ENCODE measurements at regions not wholly inside any gene's neighbourhood (a gene's known extent, or its start where the extent isn't known, plus 50 kb on each side); places are given as distances from the start of the nearest gene placed in this dataset.
A peak's percentile ranks its signal among the peaks of the same experiment; 100 is the strongest.

DNA sequence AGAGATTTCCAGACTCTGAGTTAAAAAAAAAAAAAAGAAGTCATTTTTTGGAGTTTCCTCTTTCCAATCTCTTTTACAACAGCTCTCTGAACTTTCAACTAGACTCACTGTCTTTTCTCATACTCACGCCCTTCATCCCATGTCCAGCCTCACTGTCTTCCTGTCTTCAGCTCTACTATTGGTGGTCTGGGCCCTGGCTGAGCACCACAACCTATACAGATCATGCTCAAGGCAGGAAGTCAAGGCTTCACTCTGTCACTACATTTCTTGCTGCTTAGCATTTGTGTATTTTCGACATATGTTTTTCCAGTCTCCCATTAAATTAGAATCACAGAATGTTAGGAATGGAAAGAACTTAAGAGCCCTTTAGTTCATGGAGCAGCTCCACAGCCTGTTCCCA is 106.4 kb upstream of the PPP2R5A start:
- H3K27ac Mint-ChIP-seq = no peak overlapping the region
- no peaks in the 10 kb centered on the region for H3K4me1 Mint-ChIP-seq
- no peaks in the 10 kb centered on the region for H3K9me3 Mint-ChIP-seq
- CTCF ChIA-PET = interaction anchor here (0.6 to 0.9 kb wide), 2 partner anchors 12 to 565 kb away, joined by 3 to 4 read pairs; no protein-coding TSS in a partner anchor
- no peaks in the 10 kb centered on the region for H3K36me3 Mint-ChIP-seq (ENCODE audit: low read depth)
- DNase-seq = no peak
- POLR2A ChIA-PET = interaction anchor here (1.0 kb wide), 1 partner anchor 11 kb away, joined by 4 read pairs; no protein-coding TSS in a partner anchor
- no peak overlapping the region for H3K4me3 Mint-ChIP-seq
- H3K27me3 Mint-ChIP-seq = no peaks in the 10 kb centered on the region

DNA sequence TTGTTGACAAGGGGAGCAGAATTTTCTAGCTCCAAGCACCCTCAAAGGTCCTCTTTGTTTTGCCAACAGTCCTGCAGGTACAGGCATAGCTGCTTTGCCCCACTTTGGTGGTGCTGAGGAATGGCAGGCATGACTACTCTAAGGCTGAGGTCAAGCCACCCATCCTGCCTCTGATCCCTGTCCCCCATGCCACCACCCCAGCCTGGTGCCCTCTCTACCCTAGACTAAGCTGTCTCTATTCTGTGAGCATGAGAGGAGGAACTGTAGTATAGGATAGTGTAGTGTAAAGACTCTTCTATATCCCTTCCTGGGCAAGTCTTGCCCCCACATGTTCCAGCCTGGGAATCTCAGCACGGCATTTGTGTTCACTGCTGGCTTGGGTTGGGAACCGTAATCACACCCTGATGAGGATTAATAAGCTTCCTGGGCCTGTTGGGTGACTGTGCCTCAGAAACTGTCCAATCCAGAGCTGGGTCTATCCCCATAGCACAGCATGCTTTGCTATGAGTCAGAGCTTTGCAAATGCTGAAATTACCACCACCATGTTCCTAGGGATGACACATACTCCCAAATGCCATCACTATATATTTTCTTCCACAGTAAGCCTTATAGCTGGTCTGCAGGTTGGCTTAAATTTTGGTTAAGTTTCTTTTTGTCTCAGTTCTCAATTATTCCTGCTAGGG is 105.7 kb upstream of the PPP2R5A start:
- ChIA-PET POLR2A (interaction anchor here (0.5 to 1.0 kb wide), 2 partner anchors 12 to 127 kb away, joined by 3 to 4 read pairs; no protein-coding TSS in a partner anchor), CTCF (interaction anchor here (0.9 kb wide), 1 partner anchor 12 kb away, joined by 4 read pairs; no protein-coding TSS in a partner anchor)
- Mint-ChIP-seq H3K9me3 (no peaks in the 10 kb centered on the region), H3K4me1 (no peaks in the 10 kb centered on the region), H3K4me3 (no peak overlapping the region), H3K27ac (no peak overlapping the region), H3K36me3 (ENCODE audit: low read depth) (no peaks in the 10 kb centered on the region), H3K27me3 (no peaks in the 10 kb centered on the region)
- no peak for DNase-seq

DNA sequence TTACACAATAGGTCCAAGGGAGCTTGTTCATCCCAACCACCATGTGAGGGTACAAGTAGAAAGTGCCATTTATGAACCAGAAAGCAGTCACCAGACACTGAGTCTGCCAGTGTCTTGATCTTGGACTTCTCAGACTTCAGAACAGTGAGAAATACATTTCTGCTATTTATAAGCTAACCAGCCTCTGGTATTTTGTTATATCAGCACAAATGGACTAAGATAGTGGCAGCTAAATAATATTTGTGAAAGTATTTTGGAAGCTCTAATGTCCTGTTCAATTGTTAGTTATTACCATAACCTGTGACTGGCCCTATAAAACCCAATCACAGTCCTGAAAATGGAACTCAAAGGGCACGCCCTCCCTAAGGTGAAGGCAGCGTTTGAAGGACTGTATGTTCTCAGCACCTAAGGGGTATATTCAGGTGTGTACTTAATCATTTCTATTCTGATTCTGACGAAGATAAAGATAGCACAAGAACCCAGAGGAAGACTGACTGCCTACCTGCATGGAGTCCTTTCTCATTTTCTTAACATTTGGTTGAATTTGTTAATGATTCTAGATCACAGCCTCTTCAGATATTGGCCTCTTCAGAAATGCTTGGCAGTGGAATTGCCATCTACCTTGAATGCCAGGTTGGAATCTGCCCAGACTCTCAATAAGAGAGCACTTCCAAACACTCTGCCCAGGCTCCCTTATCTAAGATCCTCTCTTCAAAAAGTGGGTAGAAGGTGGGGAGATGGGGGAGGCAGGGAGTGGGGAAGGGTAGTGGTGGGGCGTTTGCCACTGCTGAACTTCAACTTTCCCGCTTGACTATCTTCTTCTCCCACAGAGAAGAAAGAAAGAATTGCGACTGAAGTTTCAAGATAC is 104.0 kb upstream of the PPP2R5A start:
- CTCF ChIA-PET = no interaction called here
- no peaks in the 10 kb centered on the region for H3K9me3 Mint-ChIP-seq
- H3K27me3 Mint-ChIP-seq = no peaks in the 10 kb centered on the region
- POLR2A ChIA-PET = no interaction called here
- DNase-seq = no peak
- H3K4me1 Mint-ChIP-seq = peaks cover 10% of the 10 kb centered on the region
- no peaks in the 10 kb centered on the region for H3K36me3 Mint-ChIP-seq (ENCODE audit: low read depth)
- no peak overlapping the region for H3K4me3 Mint-ChIP-seq
- H3K27ac Mint-ChIP-seq = no peak overlapping the region

DNA sequence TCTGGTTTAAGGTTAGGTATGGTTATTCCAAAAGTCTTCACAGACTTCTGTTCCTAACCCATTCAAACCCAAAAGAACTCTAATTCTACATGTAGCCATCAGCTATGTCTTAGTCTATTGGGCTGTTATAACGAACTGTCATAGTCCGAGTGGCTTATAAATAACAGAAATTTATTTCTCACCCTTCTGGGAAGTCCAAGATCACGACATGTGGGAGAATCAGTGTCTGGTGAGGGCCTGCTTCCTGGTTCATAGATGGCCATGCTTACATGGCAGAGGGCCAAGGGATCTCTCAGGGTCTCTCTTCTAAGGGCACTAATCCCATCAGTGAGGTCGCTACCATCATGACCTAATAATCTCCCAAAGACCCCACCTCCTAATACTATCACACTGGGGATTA is 103.0 kb upstream of the PPP2R5A start:
- no peaks in the 10 kb centered on the region for H3K27me3 Mint-ChIP-seq
- POLR2A ChIA-PET = no interaction called here
- peaks cover 19% of the 10 kb centered on the region for H3K4me1 Mint-ChIP-seq
- CTCF ChIA-PET = no interaction called here
- H3K36me3 Mint-ChIP-seq (ENCODE audit: low read depth) = no peaks in the 10 kb centered on the region
- no peak for DNase-seq
- no peak overlapping the region for H3K27ac Mint-ChIP-seq
- no peaks in the 10 kb centered on the region for H3K9me3 Mint-ChIP-seq
- H3K4me3 Mint-ChIP-seq = no peak overlapping the region

DNA sequence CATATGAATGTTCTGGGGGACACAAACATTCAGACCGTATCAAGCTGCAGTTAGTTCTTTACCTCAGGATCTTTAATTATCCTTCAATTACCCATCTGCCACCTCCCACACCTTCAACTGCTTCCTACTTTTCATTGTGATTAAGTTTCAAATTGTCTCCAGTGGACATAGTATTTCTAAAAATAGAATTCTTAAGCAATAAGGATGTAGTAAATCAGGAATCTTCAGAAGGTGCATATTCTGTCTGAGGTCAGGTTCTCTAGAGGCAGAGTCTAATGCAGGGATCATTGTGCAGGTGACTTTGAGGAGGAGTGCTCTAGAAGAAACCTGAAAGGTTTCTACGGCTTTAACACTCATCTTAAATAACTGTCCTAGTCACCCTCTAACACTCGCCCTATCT is 102.6 kb upstream of the PPP2R5A start:
- no peaks in the 10 kb centered on the region for H3K27me3 Mint-ChIP-seq
- POLR2A ChIA-PET = no interaction called here
- peaks cover 22% of the 10 kb centered on the region for H3K4me1 Mint-ChIP-seq
- CTCF ChIA-PET = no interaction called here
- no peak for DNase-seq
- no peaks in the 10 kb centered on the region for H3K36me3 Mint-ChIP-seq (ENCODE audit: low read depth)
- no peak overlapping the region for H3K4me3 Mint-ChIP-seq
- no peaks in the 10 kb centered on the region for H3K9me3 Mint-ChIP-seq
- no peak overlapping the region for H3K27ac Mint-ChIP-seq

DNA sequence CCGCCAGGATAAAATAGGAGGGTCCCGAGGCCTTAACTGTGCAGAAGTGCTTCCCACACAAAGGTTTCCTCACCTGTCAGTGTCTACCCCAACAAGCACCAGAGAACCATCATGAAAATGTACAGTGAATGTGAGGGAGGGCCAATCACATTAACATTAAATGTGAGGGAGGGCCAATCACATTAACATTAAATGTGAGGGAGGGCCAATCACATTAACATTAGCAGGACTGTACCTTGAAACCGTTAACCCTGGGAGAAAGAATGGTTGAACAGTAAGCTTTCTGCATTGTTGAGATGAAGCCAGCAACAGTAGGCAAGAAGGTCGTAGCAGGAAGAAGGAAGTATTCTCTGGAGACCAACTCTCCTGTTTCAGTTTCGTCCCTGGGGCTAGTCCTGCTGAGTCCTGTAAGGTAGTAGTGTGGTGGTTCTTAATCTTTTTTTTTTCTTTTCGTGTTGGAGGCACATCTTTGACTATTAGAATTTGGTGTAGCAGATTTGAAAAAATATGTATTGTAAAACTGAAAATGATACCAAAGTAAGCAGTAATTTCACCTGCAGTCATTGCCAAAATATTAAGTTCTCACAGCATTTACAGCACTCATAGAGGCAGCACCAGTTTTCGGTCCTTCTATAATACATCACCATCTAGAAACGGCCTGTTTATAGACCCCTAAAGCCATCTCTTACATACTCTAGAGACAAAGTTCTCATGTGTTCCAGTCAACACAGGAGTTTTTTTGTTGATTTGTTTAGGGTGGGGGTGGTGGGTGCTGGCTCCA is 98.6 kb upstream of the PPP2R5A start:
- peak overlapping the region; percentile 70 for H3K27ac Mint-ChIP-seq
- no peaks in the 10 kb centered on the region for H3K9me3 Mint-ChIP-seq
- DNase-seq = peak; percentile 26
- ChIA-PET POLR2A (no interaction called here), CTCF (interaction anchor here (1.0 kb wide), 1 partner anchor 101 kb away, joined by 3 read pairs; no protein-coding TSS in a partner anchor)
- H3K4me1 Mint-ChIP-seq = peaks cover 42% of the 10 kb centered on the region
- no peaks in the 10 kb centered on the region for H3K36me3 Mint-ChIP-seq (ENCODE audit: low read depth)
- no peaks in the 10 kb centered on the region for H3K27me3 Mint-ChIP-seq
- H3K4me3 Mint-ChIP-seq = peak overlapping the region; percentile 48

DNA sequence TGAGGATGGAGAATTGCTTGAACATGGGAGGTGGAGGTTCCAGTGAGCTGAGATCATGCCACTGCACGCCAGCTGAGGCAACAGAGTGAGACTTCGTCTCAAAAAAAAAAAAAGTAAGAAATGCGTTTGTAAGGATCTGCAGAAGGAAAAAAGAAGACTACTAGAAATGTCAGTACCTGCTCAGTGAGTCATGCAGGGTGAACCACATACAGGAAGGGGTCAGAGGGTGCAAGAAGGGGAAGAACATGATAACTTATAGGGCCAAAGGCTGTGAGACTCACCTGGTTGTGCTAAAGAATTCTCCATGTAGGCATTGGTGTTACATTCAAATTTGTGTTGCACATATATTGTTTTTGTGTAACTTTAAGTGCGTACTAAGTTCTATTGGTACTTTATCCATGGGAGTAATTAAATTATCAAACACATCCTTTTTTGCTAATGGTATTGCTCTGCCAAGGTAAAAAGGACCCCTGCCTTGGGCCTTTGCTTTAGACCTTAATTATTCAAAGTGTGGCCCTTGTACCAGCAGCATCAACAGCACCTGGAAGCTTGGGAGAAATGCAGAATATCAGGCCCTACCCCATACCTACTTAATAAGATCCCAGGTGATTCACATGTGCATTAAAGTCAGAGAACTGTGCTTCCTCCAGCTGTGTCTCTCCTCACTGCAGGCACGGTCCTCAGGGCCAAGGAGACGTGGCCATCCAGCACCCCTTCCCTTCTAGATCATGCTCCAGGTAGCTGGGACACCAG is 96.4 kb upstream of the PPP2R5A start:
- Mint-ChIP-seq H3K4me3 (no peak overlapping the region), H3K36me3 (ENCODE audit: low read depth) (no peaks in the 10 kb centered on the region), H3K27ac (peak overlapping the region; percentile 13), H3K27me3 (no peaks in the 10 kb centered on the region), H3K4me1 (peaks cover 42% of the 10 kb centered on the region), H3K9me3 (no peaks in the 10 kb centered on the region)
- ChIA-PET POLR2A (interaction anchor here (0.6 to 1.7 kb wide), 2 partner anchors 67 to 189 kb away, joined by 4 to 5 read pairs; no protein-coding TSS in a partner anchor), CTCF (interaction anchor here (1.5 kb wide), 1 partner anchor 98 kb away, joined by 5 read pairs; no protein-coding TSS in a partner anchor)
- peak; percentile 59 for DNase-seq

DNA sequence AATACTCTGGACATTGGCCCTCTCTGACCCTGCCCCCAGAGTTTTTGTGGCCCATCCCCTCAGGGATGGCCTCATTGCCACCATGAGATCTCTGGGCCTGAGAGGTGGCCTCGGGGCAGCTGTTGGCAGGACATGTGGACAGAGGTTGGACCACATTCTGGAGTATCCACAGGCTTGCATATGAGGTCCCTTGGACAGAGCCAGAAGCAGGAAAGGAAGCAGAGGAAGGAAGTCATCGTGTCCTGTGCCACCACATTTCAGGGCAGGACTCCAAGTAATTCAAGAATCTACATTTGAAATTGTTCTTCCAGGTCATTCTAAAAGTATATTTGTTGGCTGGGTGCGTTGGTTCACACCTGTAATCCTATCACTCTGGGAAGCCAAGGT is 95.9 kb upstream of the PPP2R5A start:
- CTCF ChIA-PET = interaction anchor here (1.5 kb wide), 1 partner anchor 98 kb away, joined by 5 read pairs; no protein-coding TSS in a partner anchor

DNA sequence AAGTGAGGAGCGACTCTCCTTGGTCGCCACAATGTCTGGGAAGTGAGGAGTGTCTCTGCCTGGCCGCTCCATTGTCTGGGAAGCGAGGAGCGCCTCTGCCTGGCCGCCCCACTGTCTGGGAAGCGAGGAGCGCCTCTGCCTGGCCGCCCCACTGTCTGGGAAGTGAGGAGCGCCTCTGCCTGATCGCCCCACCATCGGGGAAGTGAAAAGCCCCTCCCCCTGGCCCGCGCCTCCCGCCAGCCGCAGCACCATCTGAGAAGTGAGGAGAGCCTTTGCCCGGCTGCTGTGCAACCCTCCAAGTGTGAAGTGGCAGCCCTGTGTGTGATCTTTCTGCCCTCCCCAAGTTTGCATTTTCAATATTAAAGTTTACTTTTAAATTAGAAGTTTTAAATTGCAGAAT is 95.0 kb upstream of the PPP2R5A start:
- POLR2A ChIA-PET = interaction anchor here (0.6 kb wide), 1 partner anchor 1742 kb away, joined by 3 read pairs; no protein-coding TSS in a partner anchor
- H3K27me3 Mint-ChIP-seq = no peaks in the 10 kb centered on the region
- H3K4me3 Mint-ChIP-seq = no peak overlapping the region
- peaks cover 3% of the 10 kb centered on the region for H3K9me3 Mint-ChIP-seq
- H3K36me3 Mint-ChIP-seq (ENCODE audit: low read depth) = peaks cover 4% of the 10 kb centered on the region
- peaks cover 37% of the 10 kb centered on the region for H3K4me1 Mint-ChIP-seq
- CTCF ChIA-PET = no interaction called here
- no peak overlapping the region for H3K27ac Mint-ChIP-seq
- DNase-seq = no peak

More for the DNA sequence above, 95.9 kb upstream of the PPP2R5A start:
- H3K4me3 Mint-ChIP-seq = no peak overlapping the region
- H3K36me3 Mint-ChIP-seq (ENCODE audit: low read depth) = no peaks in the 10 kb centered on the region
- DNase-seq = no peak
- H3K9me3 Mint-ChIP-seq = no peaks in the 10 kb centered on the region
- POLR2A ChIA-PET = interaction anchor here (0.6 to 1.7 kb wide), 2 partner anchors 66 to 1741 kb away, joined by 3 to 5 read pairs; no protein-coding TSS in a partner anchor
- peaks cover 42% of the 10 kb centered on the region for H3K4me1 Mint-ChIP-seq
- no peaks in the 10 kb centered on the region for H3K27me3 Mint-ChIP-seq
- H3K27ac Mint-ChIP-seq = no peak overlapping the region

DNA sequence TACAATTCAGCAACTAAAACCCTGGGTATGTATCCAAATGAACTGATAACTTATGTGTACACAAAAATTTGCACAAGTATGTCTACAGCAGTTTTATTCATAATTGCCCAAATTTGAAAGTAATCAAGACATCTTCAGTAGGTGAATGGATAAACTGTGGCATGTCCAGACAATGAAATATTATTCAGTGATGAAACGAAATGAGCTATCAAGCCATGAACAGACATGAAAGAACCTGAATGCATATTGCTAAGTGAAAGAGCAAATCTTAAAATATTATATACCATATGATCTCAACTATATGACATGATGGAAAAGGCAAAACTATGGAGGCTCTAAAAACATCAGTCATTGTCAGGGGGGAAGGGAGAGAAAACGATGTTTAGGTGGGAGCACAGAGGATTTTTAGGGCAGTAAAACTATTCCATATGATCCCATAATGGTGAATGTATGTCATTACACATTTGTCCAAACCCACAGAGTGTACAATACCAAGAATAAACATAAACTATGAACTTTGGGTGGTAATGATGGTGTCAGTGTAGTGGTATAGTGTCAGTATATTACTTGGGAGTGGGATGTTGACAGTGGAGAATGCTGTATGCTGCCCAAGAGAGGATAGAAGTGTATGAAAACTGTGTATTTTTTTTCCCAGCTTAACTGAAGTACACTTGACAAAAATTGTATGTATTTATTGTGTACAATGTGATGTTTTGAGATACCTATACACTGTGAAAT is 92.8 kb upstream of the PPP2R5A start:
- peaks cover 24% of the 10 kb centered on the region for H3K4me1 Mint-ChIP-seq
- peaks cover 7% of the 10 kb centered on the region for H3K9me3 Mint-ChIP-seq
- no peak for DNase-seq
- CTCF ChIA-PET = interaction anchor here (1.0 kb wide), 1 partner anchor 92 kb away, joined by 4 read pairs; no protein-coding TSS in a partner anchor
- peaks cover 9% of the 10 kb centered on the region for H3K36me3 Mint-ChIP-seq (ENCODE audit: low read depth)
- no peak overlapping the region for H3K4me3 Mint-ChIP-seq
- no peaks in the 10 kb centered on the region for H3K27me3 Mint-ChIP-seq
- POLR2A ChIA-PET = no interaction called here
- H3K27ac Mint-ChIP-seq = no peak overlapping the region

DNA sequence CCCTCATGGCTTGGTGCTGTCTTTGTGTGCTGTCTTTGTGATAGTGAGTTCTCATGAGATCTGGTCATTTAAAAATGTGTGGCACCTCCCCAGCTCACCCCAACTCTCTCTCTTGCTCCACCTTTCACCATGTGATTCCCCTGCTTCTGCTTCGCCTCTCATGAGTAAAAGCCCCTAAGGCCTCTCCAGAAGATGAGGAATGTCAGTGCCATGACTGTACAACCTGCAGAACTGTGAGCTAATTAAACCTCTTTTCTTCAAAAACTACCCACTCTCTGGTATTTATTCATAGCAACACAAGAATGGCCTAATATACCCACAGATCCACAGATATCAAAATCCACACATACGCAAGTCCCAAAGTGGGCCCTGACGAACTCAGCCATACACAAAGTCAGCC is 88.9 kb upstream of the PPP2R5A start:
- ChIA-PET CTCF (no interaction called here), POLR2A (no interaction called here)
- H3K9me3 Mint-ChIP-seq = peaks cover 7% of the 10 kb centered on the region
- no peak overlapping the region for H3K4me3 Mint-ChIP-seq
- H3K36me3 Mint-ChIP-seq (ENCODE audit: low read depth) = peaks cover 9% of the 10 kb centered on the region
- no peak for DNase-seq
- peaks cover 3% of the 10 kb centered on the region for H3K4me1 Mint-ChIP-seq
- H3K27me3 Mint-ChIP-seq = no peaks in the 10 kb centered on the region
- H3K27ac Mint-ChIP-seq = no peak overlapping the region

DNA sequence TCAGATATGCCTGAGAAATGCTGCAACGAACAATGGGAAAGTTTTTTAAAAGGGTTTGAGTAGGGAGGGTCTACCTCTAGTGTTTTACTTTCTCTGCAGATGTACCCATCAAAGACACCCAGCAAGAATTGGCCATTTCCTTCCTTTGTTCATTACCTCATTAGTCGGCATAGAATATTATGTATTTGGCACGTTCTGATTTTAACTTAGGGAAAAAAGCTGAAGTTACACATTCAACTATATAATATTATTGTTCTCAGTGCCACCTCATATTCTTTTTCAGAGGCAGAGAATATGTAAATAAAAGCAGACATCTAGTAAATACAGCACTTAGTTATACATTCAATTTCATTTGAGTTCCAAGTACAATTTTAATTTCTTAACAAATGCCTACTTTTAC is 83.7 kb upstream of the PPP2R5A start:
- CTCF ChIA-PET = interaction anchor here (0.6 to 0.7 kb wide), 2 partner anchors 46 to 206 kb away, joined by 3 to 10 read pairs; no protein-coding TSS in a partner anchor
- peaks cover 3% of the 10 kb centered on the region for H3K4me1 Mint-ChIP-seq
- no peak overlapping the region for H3K4me3 Mint-ChIP-seq
- H3K27ac Mint-ChIP-seq = no peak overlapping the region
- peaks cover 8% of the 10 kb centered on the region for H3K27me3 Mint-ChIP-seq
- no peak for DNase-seq
- H3K9me3 Mint-ChIP-seq = peaks cover 1% of the 10 kb centered on the region
- H3K36me3 Mint-ChIP-seq (ENCODE audit: low read depth) = no peaks in the 10 kb centered on the region
- POLR2A ChIA-PET = no interaction called here

Measured in activated CD4-positive, alpha-beta memory T cell treated with anti-CD3 and anti-CD28 coated beads, Interleukin-2, amount 10 ng/mL, durations not matched to agents 7 days and 5 days (primary cell).